GM21825 (cell line): ENCODE measurements at regions not wholly inside any gene's neighbourhood (a gene's known extent, or its start where the extent isn't known, plus 50 kb on each side); places are given as distances from the start of the nearest gene placed in this dataset.
A peak's percentile ranks its signal among the peaks of the same experiment; 100 is the strongest.
"Not testable (repeated sequence)": the region's sequence is repeated elsewhere in the genome, so short reads cannot be mapped to it uniquely, and the experiment has no call there.

ENCODE experiments used
- ATAC-seq: cut with Tn5 transposase; IDR thresholded peaks from one replicate; pipeline ENCODE4 v1.9.1; 2021; ENCODE audit warnings: mild to moderate bottlenecking, moderate library complexity; ENCODE audit not compliant: unreplicated experiment

GRCh38 chr4:109378511-109378910 is 55.1 kb upstream of the SEC24B start:
- no peak for ATAC-seq

GRCh38 chr4:109378076-109378475 is 55.5 kb upstream of the SEC24B start:
- no peak for ATAC-seq

- no peak for ATAC-seq
Measured at GRCh38 chr4:109375778-109376414, 57.7 kb upstream of the SEC24B start.

GRCh38 chr4:109368661-109369060 is 65.0 kb upstream of the SEC24B start:
- no peak for ATAC-seq

- ATAC-seq = no peak
Measured at GRCh38 chr4:109365939-109366338, 63.5 kb upstream of the COL25A1 start.

- not testable (repeated sequence) for ATAC-seq
Measured at GRCh38 chr4:109365297-109365696, 62.8 kb upstream of the COL25A1 start.

- peak; percentile 77 for ATAC-seq
Measured at GRCh38 chr4:109359040-109359646, 56.7 kb upstream of the COL25A1 start.

GRCh38 chr4:109355835-109356234 is 53.4 kb upstream of the COL25A1 start:
- ATAC-seq = no peak

- no peak for ATAC-seq
Measured at GRCh38 chr4:109352941-109353340, 50.5 kb upstream of the COL25A1 start.
